Head of caudate nucleus (tissue), 42 donors: ENCODE measurements at regions not wholly inside any gene's neighbourhood (a gene's known extent, or its start where the extent isn't known, plus 50 kb on each side); places are given as distances from the start of the nearest gene placed in this dataset.

Experiments used
- DNase-seq, 42 donors: peaks; one replicate each; pipeline versions ENCODE4 v3.0.0 to v3.0.0-alpha.2; 2020 to 2021; ENCODE audit warnings: mixed read lengths in 7 of 42
- intact Hi-C: fragments of 100-400 bp; cut with DNase I; formaldehyde crosslinking; loops from one replicate; pipeline ENCODE4 v1.15.0; 2022

GRCh38 chr13:40271271-40271885 lies 395.1 kb downstream of the FOXO1 start:
- peak in 10 of 42 donors; percentile 6 to 32 (median 18) for DNase-seq
- intact Hi-C loops: no loop called here

GRCh38 chr13:40271931-40272775 lies 394.3 kb downstream of the FOXO1 start:
- intact Hi-C loops: no loop called here
- DNase-seq: peak; percentile 29 to 90 (median 70)

- intact Hi-C loops: no loop called here
- peak in 5 of 42 donors; percentile 9 to 58 (median 18) for DNase-seq
Observed at GRCh38 chr13:40272776-40273139, 393.7 kb downstream of the FOXO1 start.

GRCh38 chr13:40273253-40274025 lies 393.0 kb downstream of the FOXO1 start:
- DNase-seq: peak; percentile 26 to 82 (median 60)

GRCh38 chr13:40274103-40274502 lies 392.3 kb downstream of the FOXO1 start:
- intact Hi-C loops: no loop called here
- DNase-seq: no peak

More at GRCh38 chr13:40273253-40274025, 393.0 kb downstream of the FOXO1 start:
- intact Hi-C loops: no loop called here

GRCh38 chr13:40275155-40275554 lies 391.3 kb downstream of the FOXO1 start:
- no peak for DNase-seq
- intact Hi-C loops: no loop called here

- intact Hi-C loops: no loop called here
- DNase-seq: no peak
Observed at GRCh38 chr13:40275636-40276035, 390.8 kb downstream of the FOXO1 start.

- intact Hi-C loops: no loop called here
- no peak for DNase-seq
Observed at GRCh38 chr13:40283666-40284065, 382.8 kb downstream of the FOXO1 start.

GRCh38 chr13:40285634-40286033 lies 380.8 kb downstream of the FOXO1 start:
- intact Hi-C loops: no loop called here
- DNase-seq: no peak

GRCh38 chr13:40287428-40287827 lies 379.0 kb downstream of the FOXO1 start:
- intact Hi-C loops: no loop called here
- DNase-seq: no peak

- no peak for DNase-seq
- intact Hi-C loops: no loop called here
Observed at GRCh38 chr13:40288259-40288658, 378.2 kb downstream of the FOXO1 start.

- intact Hi-C loops: no loop called here
- DNase-seq: no peak
Observed at GRCh38 chr13:40290758-40291157, 375.7 kb downstream of the FOXO1 start.

GRCh38 chr13:40292108-40292507 lies 374.3 kb downstream of the FOXO1 start:
- intact Hi-C loops: no loop called here
- no peak for DNase-seq

- DNase-seq: no peak
- intact Hi-C loops: no loop called here
Observed at GRCh38 chr13:40292536-40292935, 373.9 kb downstream of the FOXO1 start.

GRCh38 chr13:40302351-40302750 lies 364.1 kb downstream of the FOXO1 start:
- intact Hi-C loops: no loop called here
- DNase-seq: no peak

GRCh38 chr13:40304391-40304790 lies 362.1 kb downstream of the FOXO1 start:
- intact Hi-C loops: no loop called here
- no peak for DNase-seq

- intact Hi-C loops: no loop called here
- DNase-seq: no peak
Observed at GRCh38 chr13:40306817-40307216, 359.6 kb downstream of the FOXO1 start.

GRCh38 chr13:40309881-40310280 lies 356.6 kb downstream of the FOXO1 start:
- intact Hi-C loops: no loop called here
- DNase-seq: no peak

- DNase-seq: peak in 2 of 42 donors; percentile 26 to 27
- intact Hi-C loops: no loop called here
Observed at GRCh38 chr13:40311356-40312101, 354.9 kb downstream of the FOXO1 start.
